Suprapubic skin (tissue), 4 donors: ENCODE measurements at regions not wholly inside any gene's neighbourhood (a gene's known extent, or its start where the extent isn't known, plus 50 kb on each side); places are given as distances from the start of the nearest gene placed in this dataset.

Source experiments
- EP300 ChIP-seq: sonication (generic); formaldehyde crosslinking; IDR thresholded peaks from one replicate; pipeline ENCODE4 v1.6.1; 2017; ENCODE audit warnings: antibody characterized with exemption
- POLR2A ChIP-seq, 2 donors: fragments of 450-650 bp; IDR thresholded peaks; one replicate each; pipeline ENCODE4 v1.6.1; 2017; ENCODE audit warnings: antibody characterized with exemption in 2 of 2, mild to moderate bottlenecking in 2 of 2, moderate library complexity in 2 of 2
- POLR2AphosphoS5 ChIP-seq, 3 donors: sonication (generic); formaldehyde crosslinking; IDR thresholded peaks; one replicate each; pipeline ENCODE4 v1.6.1; 2017; ENCODE audit warnings: antibody characterized with exemption in 3 of 3

- no peak for TF ChIP-seq POLR2A (IDR thresholded peaks at IDR 0.05)
- no peak for TF ChIP-seq POLR2AphosphoS5 (IDR thresholded peaks at IDR 0.05)
- no peak for TF ChIP-seq EP300
Measured at GRCh38 chr4:78695910-78696309, 80.2 kb upstream of the BMP2K start.
